C4-2B (cell line): ENCODE measurements at regions not wholly inside any gene's neighbourhood (a gene's known extent, or its start where the extent isn't known, plus 50 kb on each side); places are given as distances from the start of the nearest gene placed in this dataset.

Experiments
- ZFX ChIP-seq: fragments of 450-650 bp; IDR thresholded peaks from 2 replicates; pipeline ENCODE4 v1.6.1; 2017
- TF ChIP-seq, protein P1 (sequence below): fragments of 450-650 bp; conservative IDR thresholded peaks from 2 replicates; pipeline ENCODE4 v1.5.1; 2017; ENCODE audit warnings: mild to moderate bottlenecking

DNA sequence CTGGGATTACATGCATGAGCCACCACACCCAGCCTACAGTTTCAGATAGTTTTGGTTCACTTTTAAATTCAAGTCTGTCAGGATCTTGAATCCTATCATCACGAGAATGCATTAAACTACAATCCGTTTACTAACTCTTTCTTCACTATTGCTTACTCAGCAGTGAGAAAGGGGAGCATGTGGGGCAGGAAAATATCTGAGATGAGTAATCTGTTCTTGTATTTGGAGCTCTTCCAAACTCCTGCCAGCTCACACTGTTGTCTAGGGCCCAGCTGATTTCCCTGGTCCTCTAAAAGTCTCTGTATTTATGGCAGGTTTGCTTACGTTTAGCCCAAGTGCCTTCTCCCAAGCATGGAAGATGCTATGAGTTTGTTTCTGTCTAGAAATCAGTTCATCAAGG is 152.2 kb downstream of the FGF18 start:
- TF ChIP-seq, protein P1, sequence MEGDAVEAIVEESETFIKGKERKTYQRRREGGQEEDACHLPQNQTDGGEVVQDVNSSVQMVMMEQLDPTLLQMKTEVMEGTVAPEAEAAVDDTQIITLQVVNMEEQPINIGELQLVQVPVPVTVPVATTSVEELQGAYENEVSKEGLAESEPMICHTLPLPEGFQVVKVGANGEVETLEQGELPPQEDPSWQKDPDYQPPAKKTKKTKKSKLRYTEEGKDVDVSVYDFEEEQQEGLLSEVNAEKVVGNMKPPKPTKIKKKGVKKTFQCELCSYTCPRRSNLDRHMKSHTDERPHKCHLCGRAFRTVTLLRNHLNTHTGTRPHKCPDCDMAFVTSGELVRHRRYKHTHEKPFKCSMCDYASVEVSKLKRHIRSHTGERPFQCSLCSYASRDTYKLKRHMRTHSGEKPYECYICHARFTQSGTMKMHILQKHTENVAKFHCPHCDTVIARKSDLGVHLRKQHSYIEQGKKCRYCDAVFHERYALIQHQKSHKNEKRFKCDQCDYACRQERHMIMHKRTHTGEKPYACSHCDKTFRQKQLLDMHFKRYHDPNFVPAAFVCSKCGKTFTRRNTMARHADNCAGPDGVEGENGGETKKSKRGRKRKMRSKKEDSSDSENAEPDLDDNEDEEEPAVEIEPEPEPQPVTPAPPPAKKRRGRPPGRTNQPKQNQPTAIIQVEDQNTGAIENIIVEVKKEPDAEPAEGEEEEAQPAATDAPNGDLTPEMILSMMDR: no peak
- no peak for TF ChIP-seq ZFX
